ENCODE measurements at regions not wholly inside any gene's neighbourhood (a gene's known extent, or its start where the extent isn't known, plus 50 kb on each side); places are given as distances from the start of the nearest gene placed in this dataset.

- no peak for TF ChIP-seq CTCF (IDR thresholded peaks at IDR 0.05 in 8 of 11, conservative IDR thresholded peaks at IDR 0.05 in 3 of 11)
- no peak for TF ChIP-seq POLR2AphosphoS5 (IDR thresholded peaks at IDR 0.05)
- no peak for TF ChIP-seq POLR2A (IDR thresholded peaks at IDR 0.05)
Measured at GRCh38 chr1:87760654-87761053, 432.0 kb downstream of the LMO4 start.
